NOMO-1 treated with DMSO at 0.1 percent for 48 hours (cell line): ENCODE measurements at regions not wholly inside any gene's neighbourhood (a gene's known extent, or its start where the extent isn't known, plus 50 kb on each side); places are given as distances from the start of the nearest gene placed in this dataset.
A peak's percentile ranks its signal among the peaks of the same experiment; 100 is the strongest.

ENCODE experiments used
- DNase-seq: peaks from one replicate; lab custom pipeline; 2025; ENCODE audit not compliant: unreplicated experiment; lab: John Stamatoyannopoulos, UW

DNA sequence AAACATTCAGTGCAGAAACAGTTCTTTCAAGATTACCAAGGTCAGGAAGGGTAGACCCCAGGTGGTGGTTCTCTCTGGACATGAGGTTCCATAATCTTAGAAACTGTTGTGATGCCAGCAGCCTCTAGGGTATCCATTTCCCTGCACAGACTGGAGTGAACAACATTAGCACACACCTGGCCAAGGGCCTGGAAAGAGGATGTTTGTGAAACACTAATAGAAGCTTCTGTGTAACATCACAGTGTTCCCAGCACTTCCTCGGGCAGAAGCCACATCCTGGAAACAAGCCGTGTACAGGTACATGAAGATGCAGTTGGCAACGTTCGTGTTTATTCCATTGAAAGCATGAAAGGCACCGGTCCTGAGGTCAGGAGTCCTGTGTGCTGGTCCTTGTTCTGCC, 598.2 kb upstream of the KLF4 start:
- no peak for DNase-seq

DNA sequence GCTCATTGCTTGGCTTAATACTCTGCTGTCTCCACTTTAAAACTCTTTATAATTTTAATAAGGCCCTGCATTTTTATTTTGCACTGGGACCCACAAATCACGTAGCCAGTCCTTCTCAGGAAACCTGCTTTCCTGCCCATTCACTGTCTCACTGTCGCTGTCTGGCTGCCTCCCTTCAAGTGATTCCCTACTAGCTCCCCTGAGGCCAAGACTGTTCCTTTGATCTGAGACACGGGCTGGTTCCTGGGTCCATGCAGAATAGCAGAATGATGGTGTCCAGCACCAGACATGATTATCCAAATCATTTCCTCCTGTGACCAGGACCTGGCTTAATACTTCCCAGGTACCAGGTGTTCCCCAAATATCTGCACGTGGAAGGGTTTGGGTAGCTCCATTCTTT, 597.1 kb upstream of the KLF4 start:
- DNase-seq: no peak

DNA sequence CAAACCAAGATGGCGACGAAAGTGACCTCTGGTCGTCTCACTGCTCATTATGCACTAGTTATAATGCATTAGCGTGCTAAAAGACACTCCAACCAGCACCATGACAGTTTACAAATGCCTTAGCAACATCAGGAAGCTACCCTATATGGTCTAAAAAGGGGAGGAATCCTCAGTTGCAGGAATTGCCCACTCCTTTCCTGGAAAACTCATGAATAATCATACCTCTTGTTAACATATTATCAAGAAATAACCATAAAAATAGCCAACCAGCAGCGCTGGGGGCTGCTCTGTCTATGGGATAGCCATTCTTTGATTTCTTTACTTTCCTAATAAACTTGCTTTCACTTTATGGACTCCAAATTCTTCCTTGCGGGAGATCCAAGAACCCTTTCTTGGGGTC, 595.7 kb upstream of the KLF4 start:
- DNase-seq: no peak

DNA sequence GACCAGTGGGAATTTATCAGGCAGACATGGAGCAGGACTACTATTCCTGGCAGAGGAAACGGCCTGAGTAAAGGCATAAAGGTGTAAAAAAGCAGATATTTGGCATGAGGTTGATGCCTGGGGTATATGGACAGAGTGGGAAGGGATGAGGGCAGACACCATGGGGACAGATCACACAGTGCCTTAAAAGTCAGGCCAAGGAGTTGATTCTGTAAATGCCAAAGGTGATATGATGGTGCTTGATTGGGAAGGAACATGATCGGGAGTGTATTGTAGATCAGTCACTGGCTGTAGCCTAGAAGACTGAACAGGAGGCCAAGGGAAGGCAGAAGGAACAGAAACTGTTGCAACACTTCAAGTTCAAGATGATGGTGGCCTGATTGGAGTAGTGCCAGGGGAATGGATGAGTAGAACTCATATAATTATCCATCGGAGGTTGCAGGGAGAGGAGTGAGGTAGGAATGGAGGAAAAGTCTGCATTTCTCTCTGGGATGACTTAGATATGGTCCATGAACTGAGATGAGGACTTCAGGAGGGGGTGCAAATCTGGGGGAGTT, 594.3 kb upstream of the KLF4 start:
- peak; percentile 81 for DNase-seq

DNA sequence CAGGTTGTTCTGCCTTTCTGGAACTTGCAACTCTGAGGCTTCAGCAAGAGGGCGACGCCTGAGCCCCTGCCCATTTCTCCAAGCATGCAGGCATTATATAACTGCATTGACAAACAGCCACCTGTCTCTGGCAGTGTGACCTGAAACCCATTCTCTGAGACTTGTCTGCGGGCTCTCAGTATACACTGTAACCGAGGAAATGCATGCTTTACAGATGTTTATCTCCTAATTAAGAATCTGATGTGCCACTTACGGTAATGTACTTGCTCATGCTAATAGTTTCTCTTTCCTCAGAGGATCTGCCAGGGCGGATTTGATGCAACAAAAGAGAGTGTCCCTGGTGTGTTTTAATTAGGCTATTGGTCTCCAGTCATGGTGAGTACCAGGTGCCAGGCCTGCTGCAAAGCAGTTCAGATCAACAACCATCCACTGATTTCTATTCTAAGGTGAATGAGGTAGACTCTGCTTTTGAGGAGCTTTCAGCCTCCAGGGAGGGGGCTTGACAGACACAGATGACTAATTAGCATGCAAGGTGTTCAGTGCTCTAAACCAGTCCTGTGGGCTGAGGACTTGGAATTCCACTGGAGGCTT, 593.7 kb upstream of the KLF4 start:
- DNase-seq: no peak

DNA sequence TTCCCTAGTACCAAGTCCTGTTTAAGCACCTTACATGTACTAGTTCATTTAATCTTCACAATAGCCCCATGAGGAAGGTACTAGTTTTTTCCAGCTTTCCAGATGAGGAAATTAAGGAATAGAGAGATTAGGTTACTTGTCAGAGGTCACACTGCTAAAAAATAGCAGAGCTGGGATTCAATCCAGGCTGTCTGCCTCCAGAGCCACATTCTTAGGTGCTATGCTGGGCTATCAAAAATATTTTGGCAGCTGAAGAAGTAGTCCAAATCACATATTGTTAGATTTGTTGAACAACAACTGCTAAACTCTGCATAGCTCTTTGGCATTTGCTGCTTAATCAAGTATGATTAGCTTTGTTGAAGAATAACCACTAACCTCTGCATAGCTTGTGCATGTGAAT, 591.5 kb upstream of the KLF4 start:
- DNase-seq: no peak

DNA sequence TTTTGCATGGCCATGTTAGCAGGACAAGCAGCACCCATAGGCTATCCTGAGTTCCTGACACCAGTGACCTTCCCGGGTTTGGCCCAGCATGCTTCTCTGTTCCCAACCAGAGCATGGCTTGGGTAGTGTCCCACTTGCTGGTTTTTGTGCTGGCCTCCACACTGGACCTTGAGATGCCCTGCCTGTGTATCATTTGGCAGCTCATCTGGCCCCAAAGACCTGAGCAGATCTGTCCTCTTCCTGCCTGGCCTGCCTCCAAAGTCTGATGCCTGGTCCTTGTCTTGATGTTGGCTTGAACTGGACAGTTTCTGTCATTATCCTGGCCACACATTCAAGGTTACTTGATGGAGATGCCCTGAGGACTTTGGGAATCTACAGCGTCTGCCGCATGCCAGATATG, 590.7 kb upstream of the KLF4 start:
- DNase-seq: no peak

DNA sequence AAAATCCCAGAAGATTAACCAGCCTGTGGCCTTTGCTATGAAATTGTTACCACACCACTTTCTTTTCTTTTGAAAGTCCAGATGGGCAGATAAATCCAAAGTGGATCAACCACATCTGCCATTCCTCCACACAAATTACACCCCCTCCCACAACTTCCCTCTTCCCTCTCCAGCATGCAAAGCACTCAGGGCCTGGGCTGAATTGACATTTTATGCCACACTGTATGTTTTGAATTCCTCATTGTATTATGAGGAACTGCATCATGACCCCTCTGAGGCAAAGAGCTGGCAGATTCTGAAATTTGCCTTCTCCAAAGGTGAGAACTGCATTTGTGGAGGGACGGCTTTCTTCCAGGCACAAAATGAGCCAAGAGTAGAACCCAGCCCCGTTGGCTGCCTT, 589.2 kb upstream of the KLF4 start:
- DNase-seq: peak; percentile 19

DNA sequence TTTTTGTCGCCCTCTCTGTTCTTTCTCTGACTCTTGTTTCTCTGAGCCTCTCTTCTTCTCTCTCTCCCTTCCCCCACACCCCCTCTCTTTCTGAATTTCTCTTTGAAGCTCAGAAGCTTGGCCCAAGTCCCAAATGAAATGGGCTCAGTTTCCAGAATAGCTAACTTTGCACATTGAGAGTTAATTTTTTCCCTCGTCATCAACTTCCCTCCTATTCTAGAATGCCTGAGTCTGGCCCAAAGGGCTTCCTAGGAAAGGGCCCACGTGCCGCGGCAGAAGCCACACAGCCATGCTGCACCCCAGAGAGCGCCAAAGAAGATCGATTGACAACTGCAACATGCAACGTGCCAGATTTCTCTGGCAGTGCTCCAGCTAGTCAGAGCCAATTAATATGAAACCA, 588.8 kb upstream of the KLF4 start:
- no peak for DNase-seq

DNA sequence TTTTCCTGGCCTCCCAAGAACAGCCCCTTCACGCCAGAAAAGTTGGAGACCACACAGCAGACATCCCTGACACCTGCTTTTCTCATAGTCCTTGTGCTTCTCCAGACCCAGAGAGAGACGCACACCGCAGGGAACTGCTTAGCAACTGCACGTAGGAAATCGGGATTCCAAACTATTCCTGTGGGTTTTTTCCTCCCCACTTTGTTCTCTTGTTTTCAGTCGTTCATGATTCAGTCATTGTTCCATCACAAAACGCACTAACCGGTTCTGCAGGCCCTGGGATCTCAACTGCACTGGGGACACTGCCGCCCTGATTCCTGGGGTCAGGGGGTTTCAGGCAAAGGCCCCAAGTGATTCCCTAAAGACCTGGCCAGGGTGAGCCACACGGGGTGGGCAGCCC, 588.0 kb upstream of the KLF4 start:
- DNase-seq: no peak

DNA sequence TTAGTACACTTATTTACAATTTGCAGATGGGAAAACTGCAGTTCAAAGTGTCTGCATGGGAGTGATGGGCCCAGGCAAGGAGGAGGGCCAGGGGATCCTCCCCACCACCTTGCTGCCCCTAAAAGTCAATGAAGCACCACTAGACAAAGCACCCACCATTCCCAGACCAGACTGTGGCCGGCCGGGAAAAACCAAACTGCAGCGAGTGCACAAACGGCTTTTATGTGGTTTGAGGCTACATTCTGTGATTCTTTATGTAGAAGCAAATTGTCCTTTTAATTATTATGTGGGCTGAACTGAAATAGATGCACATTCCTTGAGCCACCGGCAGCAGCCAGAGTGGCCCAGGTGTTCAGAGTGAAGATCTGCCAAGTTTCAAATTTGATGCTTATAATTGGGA, 585.3 kb upstream of the KLF4 start:
- no peak for DNase-seq

DNA sequence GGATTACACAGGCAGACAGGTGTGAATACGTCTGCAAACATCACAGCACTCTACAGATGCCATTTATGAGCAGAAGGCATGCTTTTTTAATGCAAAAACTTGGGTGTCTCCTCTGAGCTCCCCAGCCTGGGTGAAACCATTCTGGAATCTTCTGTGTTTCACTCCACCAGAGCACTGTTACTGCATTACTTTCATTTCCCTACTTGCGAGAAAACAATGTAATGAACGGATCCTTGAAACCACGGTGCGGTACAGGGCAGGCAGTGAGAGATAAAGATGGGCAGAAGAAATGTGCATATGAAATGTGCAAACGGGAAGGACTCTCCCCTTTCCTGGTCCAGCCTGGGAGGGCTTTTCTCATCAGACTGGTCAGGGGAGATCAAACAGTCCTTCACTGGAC, 584.3 kb upstream of the KLF4 start:
- peak; percentile 69 for DNase-seq

DNA sequence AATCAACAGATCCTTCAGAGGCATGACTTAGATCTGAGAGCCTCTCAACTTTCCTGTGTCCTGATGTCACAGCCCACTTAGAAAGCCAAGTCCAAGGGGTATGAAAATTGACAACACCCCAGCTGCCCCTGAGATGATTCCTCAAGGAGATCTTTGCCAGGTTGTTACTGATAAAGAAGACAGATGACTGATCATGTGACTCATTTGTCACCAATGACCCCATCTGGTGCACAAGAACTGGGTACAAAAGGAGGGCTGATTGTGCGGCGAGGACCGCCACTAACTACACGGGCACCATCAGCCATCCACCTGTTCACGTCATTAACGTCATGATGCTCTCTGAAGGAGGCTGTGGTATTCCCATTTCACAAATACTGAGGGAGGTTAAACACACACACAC, 583.2 kb upstream of the KLF4 start:
- no peak for DNase-seq

DNA sequence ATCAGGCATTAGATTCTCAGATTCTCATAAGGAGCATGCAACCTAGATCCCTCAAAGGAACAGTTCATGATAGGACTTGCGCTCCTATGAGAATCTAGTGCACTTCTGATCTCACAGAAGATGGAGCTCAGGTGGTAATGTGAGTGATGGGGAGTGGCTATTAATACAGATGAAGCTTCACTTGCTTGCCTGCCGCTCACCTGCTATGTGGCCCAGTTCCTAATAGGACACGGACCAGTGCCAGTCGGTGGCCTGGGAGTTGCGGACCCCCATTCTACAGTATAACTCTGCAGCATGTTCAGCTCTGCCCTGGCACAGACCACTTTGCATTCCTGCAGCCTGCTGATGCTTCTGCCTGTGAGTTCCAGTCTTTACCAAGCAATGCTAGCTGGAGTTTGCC, 581.3 kb upstream of the KLF4 start:
- no peak for DNase-seq

DNA sequence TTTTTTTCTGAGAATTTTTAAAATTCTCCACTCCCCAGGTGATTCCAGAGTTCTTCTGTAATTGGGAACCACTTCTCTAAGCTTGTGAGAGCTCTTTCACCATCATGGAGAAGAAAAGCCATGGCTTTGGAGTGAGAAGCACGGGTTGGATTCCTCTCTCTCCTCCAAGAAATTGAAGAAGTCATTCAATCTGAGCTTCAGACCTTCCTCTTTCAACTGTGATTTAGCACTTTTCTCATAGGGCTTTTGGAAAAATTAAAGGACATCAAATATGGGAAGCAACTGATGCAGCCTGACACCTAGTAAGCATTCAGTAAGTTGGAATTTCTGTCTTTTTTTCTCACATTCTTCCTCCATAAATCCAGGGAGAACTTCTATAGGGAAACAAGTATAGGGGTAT, 580.4 kb upstream of the KLF4 start:
- no peak for DNase-seq

DNA sequence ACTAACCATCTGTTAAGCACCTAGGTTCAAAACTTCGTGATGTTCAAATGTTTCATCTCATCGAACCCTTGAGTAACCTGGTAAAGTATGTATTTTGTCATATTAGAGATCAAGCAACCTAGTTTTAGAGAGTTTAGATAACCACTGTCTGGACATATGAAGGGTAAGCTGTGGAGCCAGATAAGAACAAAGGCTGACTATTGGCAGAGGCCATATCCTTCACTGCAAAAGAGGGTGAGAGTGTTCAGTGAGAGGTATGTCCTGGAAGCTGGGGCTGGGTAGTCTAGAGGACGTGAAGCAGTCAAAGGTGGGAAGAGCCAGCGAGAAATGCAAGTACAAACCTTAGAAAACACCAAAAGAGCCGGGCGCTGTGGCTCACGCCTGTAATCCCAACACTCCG, 573.1 kb upstream of the KLF4 start:
- no peak for DNase-seq

DNA sequence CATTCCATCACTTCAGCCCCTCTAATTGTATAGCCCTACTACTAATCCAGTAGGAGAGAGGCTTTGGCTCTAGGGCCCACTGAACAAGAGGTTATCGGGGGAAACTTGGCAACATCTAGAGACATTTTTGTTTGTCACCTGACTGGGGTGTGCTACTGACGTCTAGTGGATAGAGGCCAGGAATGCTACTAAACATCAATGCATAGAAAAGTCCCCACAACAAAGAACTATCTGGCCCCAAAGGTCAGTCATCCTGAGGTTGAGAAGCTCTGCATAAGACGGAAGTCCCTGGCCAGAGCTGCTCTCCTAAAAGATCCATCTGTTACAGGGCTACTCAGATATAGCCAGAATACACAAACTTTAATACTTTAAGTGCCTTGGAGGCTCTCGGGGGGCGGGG, 570.6 kb upstream of the KLF4 start:
- DNase-seq: no peak

DNA sequence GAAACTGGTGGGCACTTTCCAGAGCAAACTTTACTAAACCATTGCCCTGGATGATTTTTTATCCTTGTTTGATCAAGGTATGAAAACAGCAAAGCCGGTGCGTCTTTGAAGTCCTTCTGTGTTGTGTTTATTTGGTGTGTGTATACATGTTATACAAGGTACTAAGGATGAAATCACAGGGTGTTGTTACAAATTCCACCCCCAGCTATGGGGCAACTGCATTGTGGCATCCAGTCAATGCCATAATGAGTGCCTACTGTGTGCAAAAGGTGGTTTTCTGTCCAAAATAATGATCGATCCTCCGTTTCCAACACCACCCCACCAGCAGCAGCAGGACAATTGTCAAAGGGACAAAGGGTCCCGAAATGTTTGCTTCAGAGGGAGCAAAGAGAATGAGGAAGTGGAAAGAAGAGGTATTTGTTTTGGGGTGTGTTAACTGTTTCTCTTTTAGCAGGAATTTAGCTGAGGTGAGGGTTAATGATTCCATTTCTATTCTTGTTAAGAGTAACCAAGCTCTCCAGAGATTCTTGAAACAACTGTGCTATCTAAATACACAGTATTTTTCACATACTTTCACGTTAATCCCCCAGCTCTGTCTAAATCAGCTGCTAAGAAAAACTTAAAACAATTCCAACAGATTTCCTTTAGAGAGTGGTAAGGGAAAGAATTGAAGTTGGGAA, 568.7 kb upstream of the KLF4 start:
- DNase-seq: no peak

DNA sequence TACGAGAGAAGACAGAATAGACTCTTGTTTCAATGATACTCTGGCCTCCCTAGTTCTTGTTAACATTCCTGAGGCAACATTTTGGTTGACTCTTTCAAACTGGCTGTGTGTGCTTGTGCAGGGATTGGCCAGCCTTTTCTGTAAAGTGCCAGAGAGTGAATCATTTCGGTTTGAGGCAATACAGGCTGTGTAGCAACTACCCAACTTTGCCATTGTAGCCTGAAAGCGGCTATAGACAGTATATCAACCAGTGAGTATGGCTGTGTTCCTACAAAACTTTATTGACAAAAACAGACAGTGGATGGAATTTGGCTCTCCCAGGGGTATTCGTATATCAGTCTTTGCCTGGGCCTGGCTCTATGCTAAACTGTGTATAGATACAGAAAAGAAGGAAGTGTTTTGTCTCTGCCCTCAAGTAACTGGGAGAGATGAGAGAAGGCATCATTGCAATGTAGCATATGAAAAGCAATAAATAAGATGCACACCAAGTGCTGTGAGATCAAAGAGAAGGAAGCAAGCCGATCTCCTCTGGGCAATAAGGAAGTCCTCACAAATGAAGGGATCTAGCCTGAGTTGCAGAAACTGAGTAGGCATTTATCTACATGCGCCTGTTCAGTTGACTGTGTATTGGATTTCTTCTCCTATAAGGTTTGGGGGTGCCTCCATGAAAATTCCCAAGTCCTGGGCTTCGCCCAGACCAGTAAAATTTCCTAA, 568.0 kb upstream of the KLF4 start:
- DNase-seq: peak; percentile 79

DNA sequence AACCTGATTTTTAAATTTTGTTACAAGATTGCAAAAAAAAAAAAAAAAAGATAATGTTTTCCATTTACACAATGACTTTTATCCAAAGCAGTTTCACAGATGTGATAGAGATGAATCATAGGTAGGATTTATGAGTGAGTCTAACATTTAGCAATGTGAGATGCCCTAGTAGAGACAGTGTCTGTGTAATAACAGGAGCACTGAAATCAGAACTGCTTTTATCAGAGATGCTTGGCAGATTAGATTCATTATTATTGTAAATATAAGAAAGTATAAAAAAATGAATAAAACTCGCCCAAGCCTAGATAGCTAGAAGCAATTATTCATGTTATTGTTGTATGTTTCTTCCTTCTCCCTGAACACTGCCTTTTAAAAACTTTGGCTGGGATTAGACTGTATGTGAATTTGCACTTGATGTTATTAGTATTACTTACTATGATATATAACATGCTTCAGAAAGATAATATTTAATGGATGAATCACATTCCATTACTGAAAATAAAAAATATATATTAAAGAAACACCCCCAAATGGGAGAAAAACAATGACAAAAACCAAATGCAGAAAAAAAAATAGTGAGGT, 567.3 kb upstream of the KLF4 start:
- DNase-seq: peak; percentile 32

DNA sequence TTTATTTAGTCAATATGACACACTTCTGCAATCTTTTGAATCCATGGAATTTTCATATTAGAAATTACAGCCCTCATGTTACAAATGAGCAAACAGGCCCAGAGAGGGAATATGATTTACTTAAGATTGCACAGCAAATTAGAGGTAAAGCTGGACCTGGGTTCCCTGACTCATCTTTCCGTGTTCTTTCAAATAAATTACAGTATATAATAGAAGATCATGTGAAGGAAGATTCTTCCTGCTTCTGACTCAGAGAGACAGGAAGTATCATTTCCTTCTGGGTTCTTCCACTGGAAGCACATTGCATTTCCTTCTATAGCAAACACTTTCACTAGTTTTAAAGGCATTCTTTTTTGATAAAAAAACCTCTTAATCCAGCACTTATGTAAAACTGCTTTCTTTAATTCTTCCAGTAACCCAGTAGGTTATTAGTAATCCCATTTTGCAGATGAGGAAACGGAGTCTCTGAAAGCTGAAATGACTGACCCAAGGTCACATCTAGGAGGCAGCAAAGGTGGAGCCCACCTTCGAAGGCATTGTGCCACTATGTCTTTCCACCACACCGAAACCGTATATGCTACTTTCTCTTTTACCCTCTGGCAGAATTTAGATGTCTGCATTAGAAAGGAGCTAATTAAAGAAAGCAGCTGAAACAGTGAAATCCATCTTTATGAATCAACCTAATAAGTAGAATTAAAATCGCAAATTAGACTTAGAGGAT, 566.7 kb upstream of the KLF4 start:
- DNase-seq: peak; percentile 14
